DND-41 (cell line): ENCODE measurements at regions not wholly inside any gene's neighbourhood (a gene's known extent, or its start where the extent isn't known, plus 50 kb on each side); places are given as distances from the start of the nearest gene placed in this dataset.

ENCODE experiments used
- EZH2 ChIP-seq: IDR thresholded peaks from 3 replicates; pipeline ENCODE4 v1.6.1; 2012; ENCODE audit warnings: borderline replicate concordance, low read depth, mild to moderate bottlenecking, moderate library complexity, low read length, inconsistent platforms; ENCODE audit not compliant: severe bottlenecking
- TF ChIP-seq, protein P1 (sequence below): IDR thresholded peaks from 2 replicates; pipeline ENCODE4 v1.5.1; 2012; ENCODE audit warnings: borderline replicate concordance, low read length, moderate library complexity, mild to moderate bottlenecking; ENCODE audit not compliant: poor library complexity, severe bottlenecking; ENCODE audit errors: extremely low read depth

DNA sequence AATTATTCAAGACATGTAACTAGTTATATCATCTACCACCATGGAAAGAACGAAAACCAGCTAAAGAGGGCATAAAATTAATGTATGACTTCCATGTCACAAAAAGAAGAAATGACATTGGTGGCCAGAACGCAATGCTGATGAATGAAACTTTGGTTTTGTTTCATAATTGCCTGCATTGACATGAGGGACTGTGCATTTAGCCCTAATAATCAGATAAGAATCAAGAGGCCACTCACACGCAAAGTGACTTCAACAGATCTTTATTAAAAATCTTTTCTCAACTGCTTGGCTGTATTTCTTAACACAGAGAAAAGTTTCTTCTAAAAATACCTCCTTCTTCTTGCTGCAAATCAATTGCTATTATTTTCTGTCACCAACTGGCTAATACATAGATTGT is 184.7 kb upstream of the RUNX1 start:
- TF ChIP-seq, protein P1, sequence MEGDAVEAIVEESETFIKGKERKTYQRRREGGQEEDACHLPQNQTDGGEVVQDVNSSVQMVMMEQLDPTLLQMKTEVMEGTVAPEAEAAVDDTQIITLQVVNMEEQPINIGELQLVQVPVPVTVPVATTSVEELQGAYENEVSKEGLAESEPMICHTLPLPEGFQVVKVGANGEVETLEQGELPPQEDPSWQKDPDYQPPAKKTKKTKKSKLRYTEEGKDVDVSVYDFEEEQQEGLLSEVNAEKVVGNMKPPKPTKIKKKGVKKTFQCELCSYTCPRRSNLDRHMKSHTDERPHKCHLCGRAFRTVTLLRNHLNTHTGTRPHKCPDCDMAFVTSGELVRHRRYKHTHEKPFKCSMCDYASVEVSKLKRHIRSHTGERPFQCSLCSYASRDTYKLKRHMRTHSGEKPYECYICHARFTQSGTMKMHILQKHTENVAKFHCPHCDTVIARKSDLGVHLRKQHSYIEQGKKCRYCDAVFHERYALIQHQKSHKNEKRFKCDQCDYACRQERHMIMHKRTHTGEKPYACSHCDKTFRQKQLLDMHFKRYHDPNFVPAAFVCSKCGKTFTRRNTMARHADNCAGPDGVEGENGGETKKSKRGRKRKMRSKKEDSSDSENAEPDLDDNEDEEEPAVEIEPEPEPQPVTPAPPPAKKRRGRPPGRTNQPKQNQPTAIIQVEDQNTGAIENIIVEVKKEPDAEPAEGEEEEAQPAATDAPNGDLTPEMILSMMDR, result no peak
- TF ChIP-seq EZH2, result no peak
